Heart right ventricle (tissue), 16 donors: ENCODE measurements at regions not wholly inside any gene's neighbourhood (a gene's known extent, or its start where the extent isn't known, plus 50 kb on each side); places are given as distances from the start of the nearest gene placed in this dataset.
"Not testable (repeated sequence)": the region's sequence is repeated elsewhere in the genome, so short reads cannot be mapped to it uniquely, and the experiment has no call there.

Experiments
- ATAC-seq, 8 donors: fragments of 200-7000 bp; cut with Tn5 transposase; one replicate each; pipeline ENCODE4 v1.9.1; 2020; ENCODE audit warnings: mild to moderate bottlenecking in 8 of 8, moderate library complexity in 8 of 8, moderate number of reproducible peaks in 1 of 8
- DNase-seq, 2 donors: peaks; one replicate each; pipeline ENCODE4 v3.0.0-alpha.2; 2020
- H3K27ac ChIP-seq, 10 donors: fragments of 200-600 bp; sonication (generic) in 2 of 10; one replicate each; pipeline versions ENCODE4 v1.5.0 to v1.8.0; 2020 to 2022; ENCODE audit warnings: mild to moderate bottlenecking in 3 of 10
- H3K27me3 ChIP-seq, 7 donors: fragments of 200-600 bp; one replicate each; pipeline ENCODE4 v1.8.0; 2021 to 2022; ENCODE audit warnings: mild to moderate bottlenecking in 2 of 7
- H3K36me3 ChIP-seq, 9 donors: fragments of 200-600 bp; sonication (generic) in 1 of 9; one replicate each; pipeline versions ENCODE4 v1.5.0 to v1.8.0; 2020 to 2022; ENCODE audit warnings: mild to moderate bottlenecking in 2 of 9
- H3K4me1 ChIP-seq, 9 donors: fragments of 200-600 bp; sonication (generic) in 1 of 9; one replicate each; pipeline versions ENCODE4 v1.5.0 to v1.8.0; 2020 to 2022; ENCODE audit warnings: mild to moderate bottlenecking in 4 of 9
- H3K4me3 ChIP-seq, 10 donors: fragments of 200-600 bp; sonication (generic) in 2 of 10; one replicate each; pipeline versions ENCODE4 v1.5.0 to v1.8.0; 2020 to 2022; ENCODE audit warnings: mild to moderate bottlenecking in 7 of 10, moderate library complexity in 2 of 10
- H3K9me3 ChIP-seq, 11 donors: fragments of 200-600 bp in 10 of 11; sonication (generic) in 2 of 11; one replicate each; pipeline versions ENCODE4 v1.5.0 to v1.8.0; 2013 to 2022; ENCODE audit warnings: mild to moderate bottlenecking in 2 of 11, control low read depth in 1 of 11, moderate library complexity in 1 of 11
- WGBS, 2 donors: extraction: QIAGEN DNeasy Blood & Tissue Kit; methylation state at CpG; one replicate each; pipeline ENCODE4 v1.1.7; 2013; ENCODE audit warnings: inconsistent platforms in 1 of 2; 5-methylcytosine and 5-hydroxymethylcytosine counted together
- intact Hi-C, 10 donors: fragments of 100-400 bp; cut with DNase I; formaldehyde crosslinking; loops; one replicate each; pipeline versions ENCODE4 v1.11.1 to v1.14.2; 2022
- TF ChIP-seq, protein P1 (sequence below), 9 donors: fragments of 200-600 bp; sonication (generic) in 2 of 9; IDR thresholded peaks; one replicate each; pipeline versions ENCODE4 v1.5.0 to v1.8.0; 2021 to 2022; ENCODE audit warnings: antibody characterized with exemption in 9 of 9, mild to moderate bottlenecking in 5 of 9, moderate library complexity in 1 of 9
- donor health status: Arrhythmogenic right ventricular cardiomyopathy.
- donor health status: ischemic (EF 13 %, LVEDD 7.1; RV severe dilation, severe dysfunction).
- donor health status: healthy with polysubstance abuse.
- donor health status: DM: no; HTN: yes; CAD: no.
- donor health status: DM: no; HTN: no; CAD: no.
- donor health status: ischemic (EF 25% LVEDD 6.9; RV normal size, moderate dysfunction).
- donor health status: ischemic (EF 25% LVEDD 5.7; RV mildly dilated, moderate dysfunction).
- donor health status: healthy.
- donor health status: DM: yes; HTN: yes; CAD: no.
- donor health status: Ischemic cardiomyopathy.
- donor health status: ischemic (EF 35%, LVEDD 5.7; RV mildly dilated, moderate dysfunction).
- donor health status: nonischemic (EF 11% LVEDD 7.7; RV severe dilation, severe dysfunction).
- donor health status: DM: yes; HTN: yes; CAD: no.
- donor health status: PGD.
- donor health status: ischemic (EF 29% LVEDD 5.4; RV normal size, mild dysfunction).
- donor health status: nonischemic (EF 23%, LVEDD 6.1; RV moderate dilation, normal function).

- no peak for ATAC-seq
- Histone ChIP-seq H3K27ac (no peak overlapping the region), H3K36me3 (no peaks in the 10 kb centered on the region), H3K9me3 (peaks cover 0 to 12% (median 0%) of the 10 kb centered on the region in 11 donors), H3K4me3 (no peak overlapping the region), H3K4me1 (no peaks in the 10 kb centered on the region), H3K27me3 (no peaks in the 10 kb centered on the region)
- WGBS, 2 donors, result 6 to 12% methylated on average over 1 of the region's 1 CpG
- intact Hi-C loops, result no loop called here
- TF ChIP-seq, protein P1, sequence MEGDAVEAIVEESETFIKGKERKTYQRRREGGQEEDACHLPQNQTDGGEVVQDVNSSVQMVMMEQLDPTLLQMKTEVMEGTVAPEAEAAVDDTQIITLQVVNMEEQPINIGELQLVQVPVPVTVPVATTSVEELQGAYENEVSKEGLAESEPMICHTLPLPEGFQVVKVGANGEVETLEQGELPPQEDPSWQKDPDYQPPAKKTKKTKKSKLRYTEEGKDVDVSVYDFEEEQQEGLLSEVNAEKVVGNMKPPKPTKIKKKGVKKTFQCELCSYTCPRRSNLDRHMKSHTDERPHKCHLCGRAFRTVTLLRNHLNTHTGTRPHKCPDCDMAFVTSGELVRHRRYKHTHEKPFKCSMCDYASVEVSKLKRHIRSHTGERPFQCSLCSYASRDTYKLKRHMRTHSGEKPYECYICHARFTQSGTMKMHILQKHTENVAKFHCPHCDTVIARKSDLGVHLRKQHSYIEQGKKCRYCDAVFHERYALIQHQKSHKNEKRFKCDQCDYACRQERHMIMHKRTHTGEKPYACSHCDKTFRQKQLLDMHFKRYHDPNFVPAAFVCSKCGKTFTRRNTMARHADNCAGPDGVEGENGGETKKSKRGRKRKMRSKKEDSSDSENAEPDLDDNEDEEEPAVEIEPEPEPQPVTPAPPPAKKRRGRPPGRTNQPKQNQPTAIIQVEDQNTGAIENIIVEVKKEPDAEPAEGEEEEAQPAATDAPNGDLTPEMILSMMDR (IDR thresholded peaks at IDR 0.05), result no peak
- no peak for DNase-seq
These were observed 203.0 kb upstream of the MINDY3 start for GRCh38 chr10:16063350-16063749.

GRCh38 chr10:16083551-16083950 is 223.2 kb upstream of the MINDY3 start:
- H3K4me3 ChIP-seq, DNase-seq, H3K36me3 ChIP-seq, intact Hi-C loops, H3K4me1 ChIP-seq, ATAC-seq, H3K27me3 ChIP-seq, H3K27ac ChIP-seq: not testable (repeated sequence)
- peaks cover 0 to 27% (median 0%) of the 10 kb centered on the region in 11 donors for H3K9me3 ChIP-seq
- WGBS, 2 donors, result 86 to 89% methylated on average over 2 of the region's 2 CpGs

- Histone ChIP-seq H3K9me3 (no peaks in the 10 kb centered on the region), H3K36me3 (no peaks in the 10 kb centered on the region), H3K4me3 (no peak overlapping the region), H3K27ac (no peak overlapping the region), H3K27me3 (peaks cover 0 to 12% (median 0%) of the 10 kb centered on the region in 7 donors), H3K4me1 (no peaks in the 10 kb centered on the region)
- DNase-seq (no peak), ATAC-seq (no peak)
- intact Hi-C loops, result no loop called here
- TF ChIP-seq, protein P1 (IDR thresholded peaks at IDR 0.05), result no peak
- 61 to 63% methylated on average over 3 of the region's 3 CpGs for WGBS, 2 donors
These were observed 244.8 kb upstream of the MINDY3 start for GRCh38 chr10:16105082-16105481.

DNA sequence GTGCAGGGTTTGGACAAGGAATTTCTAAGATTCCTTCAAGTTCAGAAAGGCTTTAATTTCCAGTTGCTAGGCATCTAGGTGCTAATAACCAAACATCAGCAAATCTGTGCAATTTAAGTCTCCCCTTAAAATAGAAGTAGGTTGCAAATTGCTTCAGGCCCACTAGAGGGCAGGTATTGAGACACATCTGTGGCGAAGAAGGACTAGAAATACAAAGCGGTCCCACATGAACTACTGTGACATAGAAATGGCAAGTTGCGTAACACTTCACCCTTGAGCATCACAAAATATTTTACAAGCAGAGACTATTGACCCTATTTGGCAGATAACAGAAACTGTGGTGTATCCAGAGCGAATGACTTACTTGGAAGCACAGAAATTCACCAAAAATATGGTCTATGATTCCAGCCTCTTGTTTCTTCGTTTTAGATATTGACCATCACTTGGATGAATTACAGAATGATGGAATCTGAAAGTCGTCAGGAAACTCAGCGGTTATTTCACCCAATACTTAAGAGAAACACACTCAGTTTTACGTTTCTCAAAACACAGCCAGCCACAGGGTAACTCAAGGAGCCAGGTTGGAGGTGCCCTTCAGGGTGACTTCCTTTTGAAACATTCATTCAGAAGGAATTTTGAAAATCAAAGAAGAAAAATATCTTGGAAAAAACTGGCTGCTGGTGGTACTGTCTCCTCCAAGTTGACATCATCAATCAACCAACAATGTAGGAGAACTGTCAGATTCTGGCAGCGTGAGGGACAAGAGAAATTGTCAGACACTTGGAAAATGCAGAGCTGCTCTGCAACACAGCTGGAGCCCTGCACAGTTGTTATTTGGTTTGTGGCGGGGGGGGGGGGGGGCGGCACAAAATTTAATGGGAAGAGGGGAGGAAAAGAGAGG is 256.3 kb upstream of the MINDY3 start:
- DNase-seq (peak in 1 of 2 donors; percentile 6), ATAC-seq (peak in 3 of 8 donors; percentile 40 to 51 (median 50))
- 46 to 53% methylated on average over 10 to 11 of the region's 11 CpGs for WGBS, 2 donors
- Histone ChIP-seq H3K36me3 (no peaks in the 10 kb centered on the region), H3K4me3 (no peak overlapping the region), H3K27me3 (peaks cover 0 to 6% (median 0%) of the 10 kb centered on the region in 7 donors), H3K9me3 (peaks cover 0 to 3% (median 0%) of the 10 kb centered on the region in 11 donors), H3K27ac (no peak overlapping the region), H3K4me1 (no peaks in the 10 kb centered on the region)
- intact Hi-C loops, result loop anchor here in 6 of 10 donors (5.0 to 10.0 kb wide), 3 partner anchors 658 to 688 kb away; no protein-coding TSS in a partner anchor
- TF ChIP-seq, protein P1 (IDR thresholded peaks at IDR 0.05), result peak in 8 of 9 donors; percentile 20 to 59 (median 50)
